Ectodermal cell (in vitro differentiated cells): ENCODE measurements at regions not wholly inside any gene's neighbourhood (a gene's known extent, or its start where the extent isn't known, plus 50 kb on each side); places are given as distances from the start of the nearest gene placed in this dataset.
"Not testable (repeated sequence)": the region's sequence is repeated elsewhere in the genome, so short reads cannot be mapped to it uniquely, and the experiment has no call there.

ENCODE experiments used
- H3K27ac ChIP-seq: 2 replicates; pipeline ENCODE4 v1.7.0; 2013; ENCODE audit warnings: mild to moderate bottlenecking, low read depth, low read length; ENCODE audit not compliant: insufficient read depth, poor library complexity, severe bottlenecking
- H3K27me3 ChIP-seq: 2 replicates; pipeline ENCODE4 v1.7.0; 2013; ENCODE audit warnings: mild to moderate bottlenecking, low read length; ENCODE audit not compliant: insufficient read depth, control insufficient read depth, poor library complexity, severe bottlenecking
- H3K36me3 ChIP-seq: one replicate; pipeline ENCODE4 v1.7.0; 2013; ENCODE audit warnings: low read length; ENCODE audit not compliant: control insufficient read depth, insufficient read depth
- H3K4me1 ChIP-seq: one replicate; pipeline ENCODE4 v1.7.0; 2013; ENCODE audit warnings: low read length; ENCODE audit not compliant: control insufficient read depth, insufficient read depth
- H3K4me3 ChIP-seq: 2 replicates; pipeline ENCODE4 v1.7.0; 2013; ENCODE audit warnings: low read depth, low read length, control low read depth; ENCODE audit not compliant: insufficient read depth
- H3K9me3 ChIP-seq: 2 replicates; pipeline ENCODE4 v1.7.0; 2013; ENCODE audit warnings: mild to moderate bottlenecking, low read length, moderate library complexity; ENCODE audit not compliant: control insufficient read depth
- WGBS, 2 experiments: methylation state at CpG; one replicate each; pipeline ENCODE4 v1.1.7; 2013; ENCODE audit warnings: missing lambda C conversion rate in 2 of 2; 5-methylcytosine and 5-hydroxymethylcytosine counted together

GRCh38 chr3:168959731-168960130 is 703.8 kb downstream of the MECOM start:
- Histone ChIP-seq H3K27ac (no peak overlapping the region), H3K36me3 (no peaks in the 10 kb centered on the region), H3K4me1 (no peaks in the 10 kb centered on the region), H3K27me3 (no peaks in the 10 kb centered on the region), H3K4me3 (no peak overlapping the region), H3K9me3 (no peaks in the 10 kb centered on the region)
- 85 to 88% methylated on average over 2 to 3 of the region's 3 CpGs for WGBS, 2 experiments

GRCh38 chr3:168958466-168958865 is 705.0 kb downstream of the MECOM start:
- Histone ChIP-seq H3K27ac (no peak overlapping the region), H3K4me1 (no peaks in the 10 kb centered on the region), H3K4me3 (no peak overlapping the region), H3K9me3 (no peaks in the 10 kb centered on the region), H3K36me3 (no peaks in the 10 kb centered on the region), H3K27me3 (no peaks in the 10 kb centered on the region)
- 100% methylated on average over 1 to 2 of the region's 3 CpGs for WGBS, 2 experiments

- WGBS, 2 experiments = 73 to 89% methylated on average over 3 to 5 of the region's 8 CpGs
- Histone ChIP-seq H3K9me3 (no peaks in the 10 kb centered on the region), H3K27me3 (no peaks in the 10 kb centered on the region), H3K4me3 (no peak overlapping the region), H3K4me1 (no peaks in the 10 kb centered on the region), H3K36me3 (no peaks in the 10 kb centered on the region), H3K27ac (no peak overlapping the region)
Measured at GRCh38 chr3:168956076-168956475, 707.4 kb downstream of the MECOM start.

GRCh38 chr3:168952551-168952950 is 711.0 kb downstream of the MECOM start:
- Histone ChIP-seq H3K4me3 (no peak overlapping the region), H3K27ac (no peak overlapping the region), H3K27me3 (no peaks in the 10 kb centered on the region), H3K9me3 (no peaks in the 10 kb centered on the region), H3K4me1 (no peaks in the 10 kb centered on the region), H3K36me3 (no peaks in the 10 kb centered on the region)
- WGBS, 2 experiments = 68 to 82% methylated on average over 4 of the region's 4 CpGs

GRCh38 chr3:168951884-168952283 is 711.6 kb downstream of the MECOM start:
- no peaks in the 10 kb centered on the region for H3K36me3 ChIP-seq
- H3K9me3 ChIP-seq = no peaks in the 10 kb centered on the region
- WGBS, 2 experiments = 90 to 94% methylated on average over 3 of the region's 3 CpGs
- no peak overlapping the region for H3K27ac ChIP-seq
- no peaks in the 10 kb centered on the region for H3K4me1 ChIP-seq
- H3K27me3 ChIP-seq = no peaks in the 10 kb centered on the region
- H3K4me3 ChIP-seq = no peak overlapping the region

DNA sequence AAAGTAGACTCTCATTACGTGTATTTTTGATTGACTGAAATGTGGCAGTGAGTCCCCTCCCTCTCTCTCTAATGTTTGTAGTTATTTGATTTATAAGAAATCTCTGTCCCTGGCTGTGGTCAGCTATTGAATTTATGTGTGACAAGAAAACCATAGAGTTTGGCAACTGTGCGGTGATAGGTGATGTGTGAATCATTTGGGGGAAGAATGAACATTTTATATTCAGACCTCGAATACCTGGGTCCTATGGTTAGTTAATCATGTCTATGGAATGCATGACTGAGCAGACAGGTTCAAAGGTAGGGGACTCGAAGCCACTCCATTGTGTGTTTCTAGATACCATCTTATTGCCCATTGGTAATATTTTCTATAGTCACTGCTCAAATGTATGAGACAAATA is 712.1 kb downstream of the MECOM start:
- WGBS, 2 experiments = 92 to 96% methylated on average over 3 to 4 of the region's 4 CpGs
- Histone ChIP-seq H3K27me3 (no peaks in the 10 kb centered on the region), H3K36me3 (no peaks in the 10 kb centered on the region), H3K9me3 (no peaks in the 10 kb centered on the region), H3K4me3 (no peak overlapping the region), H3K4me1 (no peaks in the 10 kb centered on the region), H3K27ac (no peak overlapping the region)

DNA sequence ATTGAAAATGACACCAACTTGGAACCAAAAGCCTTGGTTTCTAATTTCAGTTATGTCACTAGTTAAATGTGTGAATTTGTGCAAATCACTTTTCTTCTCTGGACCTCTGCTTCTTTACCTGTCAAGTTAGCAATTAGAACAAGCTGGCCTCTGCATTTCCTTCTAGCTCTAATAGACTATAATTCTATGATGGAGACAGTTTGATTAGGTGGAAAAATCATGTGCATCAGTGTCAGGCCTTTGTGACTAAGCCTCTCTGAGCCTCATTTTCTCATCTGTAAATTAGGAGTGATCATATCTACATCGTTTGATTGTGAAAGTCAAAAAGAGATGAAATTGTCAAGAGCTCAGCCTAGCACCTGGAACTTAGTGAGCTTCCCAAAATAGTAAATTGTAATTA is 712.9 kb downstream of the MECOM start:
- Histone ChIP-seq H3K36me3 (no peaks in the 10 kb centered on the region), H3K4me3 (no peak overlapping the region), H3K27ac (no peak overlapping the region), H3K27me3 (no peaks in the 10 kb centered on the region), H3K4me1 (no peaks in the 10 kb centered on the region), H3K9me3 (no peaks in the 10 kb centered on the region)
- 91 to 97% methylated on average over 1 of the region's 1 CpG for WGBS, 2 experiments

DNA sequence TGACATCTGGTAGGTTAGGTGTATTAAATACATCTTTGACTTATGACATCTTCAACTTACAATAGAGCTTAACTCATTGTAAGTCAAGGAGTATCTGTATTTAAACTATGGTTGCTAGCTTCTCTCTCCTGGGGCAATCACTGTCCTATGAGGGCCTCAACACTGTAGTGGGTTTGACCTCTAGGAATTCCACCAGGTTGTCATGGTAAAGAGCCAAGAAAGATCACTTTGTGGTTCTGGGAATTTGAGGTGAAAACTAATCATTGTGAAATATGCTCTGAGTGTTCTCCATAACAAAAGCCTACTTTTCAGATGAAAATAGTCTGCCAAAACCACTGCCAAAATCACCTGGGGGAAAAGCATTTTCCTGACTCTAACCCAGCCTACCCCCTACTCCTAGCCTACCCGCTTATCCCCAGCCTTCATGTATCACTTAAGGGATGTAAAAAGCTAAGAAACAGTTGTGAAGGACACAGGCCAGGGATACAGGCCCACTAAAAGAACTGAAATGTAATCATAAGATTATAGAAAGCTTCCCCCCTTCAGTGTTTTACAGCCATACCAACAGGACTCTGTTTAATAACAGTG is 723.8 kb downstream of the MECOM start:
- Histone ChIP-seq H3K36me3 (no peaks in the 10 kb centered on the region), H3K27ac (no peak overlapping the region), H3K27me3 (no peaks in the 10 kb centered on the region), H3K9me3 (no peaks in the 10 kb centered on the region), H3K4me1 (no peaks in the 10 kb centered on the region), H3K4me3 (no peak overlapping the region)
- WGBS, 2 experiments = 67 to 75% methylated on average over 1 of the region's 1 CpG

GRCh38 chr3:168933614-168934013 is 729.9 kb downstream of the MECOM start:
- WGBS, 2 experiments = 90 to 91% methylated on average over 5 of the region's 5 CpGs
- Histone ChIP-seq H3K4me1 (no peaks in the 10 kb centered on the region), H3K4me3 (no peak overlapping the region), H3K36me3 (no peaks in the 10 kb centered on the region), H3K27me3 (no peaks in the 10 kb centered on the region), H3K27ac (no peak overlapping the region), H3K9me3 (no peaks in the 10 kb centered on the region)

DNA sequence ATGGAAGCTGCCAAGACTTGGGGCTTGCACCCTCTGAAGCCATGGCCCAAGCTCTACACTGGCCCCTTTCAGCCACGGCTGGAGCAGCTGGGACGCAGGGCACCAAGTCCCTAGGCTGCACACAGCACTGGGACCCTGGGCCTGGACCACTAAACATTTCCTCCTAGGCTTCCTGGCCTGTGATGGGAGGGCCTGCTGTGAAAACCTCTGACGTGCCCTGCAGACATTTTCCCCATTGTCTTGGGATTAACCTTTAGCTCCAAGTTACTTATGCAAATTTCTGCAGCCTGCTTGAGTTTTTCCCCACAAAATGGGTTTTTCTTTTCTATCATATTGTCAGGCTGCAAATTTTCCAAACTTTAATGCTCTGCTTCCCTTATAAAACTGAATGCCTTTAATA is 733.5 kb downstream of the MECOM start:
- WGBS, 2 experiments = 53 to 62% methylated on average over 3 of the region's 3 CpGs
- H3K27ac ChIP-seq, H3K4me1 ChIP-seq, H3K27me3 ChIP-seq, H3K36me3 ChIP-seq, H3K9me3 ChIP-seq, H3K4me3 ChIP-seq: not testable (repeated sequence)

GRCh38 chr3:168926426-168926825 is 737.1 kb downstream of the MECOM start:
- no peaks in the 10 kb centered on the region for H3K27me3 ChIP-seq
- no peaks in the 10 kb centered on the region for H3K4me1 ChIP-seq
- H3K36me3 ChIP-seq = no peaks in the 10 kb centered on the region
- H3K9me3 ChIP-seq = no peaks in the 10 kb centered on the region
- no peak overlapping the region for H3K27ac ChIP-seq
- no CpG with 5 or more reads among the region's 1 CpG for WGBS, 2 experiments
- no peak overlapping the region for H3K4me3 ChIP-seq
